Heart left ventricle (tissue), 13 donors: ENCODE measurements at regions not wholly inside any gene's neighbourhood (a gene's known extent, or its start where the extent isn't known, plus 50 kb on each side); places are given as distances from the start of the nearest gene placed in this dataset.

Source experiments
- POLR2A ChIP-seq, 2 donors: fragments of 450-650 bp; IDR thresholded peaks; one replicate each; pipeline ENCODE4 v1.6.1; 2017; ENCODE audit warnings: antibody characterized with exemption in 2 of 2, mild to moderate bottlenecking in 2 of 2, moderate library complexity in 2 of 2
- TF ChIP-seq, protein P1 (sequence below), 12 donors: fragments of 200-600 bp; sonication (generic) in 4 of 12; IDR thresholded peaks; one replicate each; pipeline versions ENCODE4 v1.5.0 to v1.8.0; 2018 to 2022; ENCODE audit warnings: antibody characterized with exemption in 12 of 12, mild to moderate bottlenecking in 5 of 12
- donor health status: ischemic (EF 13 %, LVEDD 7.1; RV severe dilation, severe dysfunction).
- donor health status: DM: no; HTN: yes; CAD: no.
- donor health status: DM: no; HTN: no; CAD: no.
- donor health status: ischemic (EF 25% LVEDD 6.9; RV normal size, moderate dysfunction).
- donor health status: ischemic (EF 25% LVEDD 5.7; RV mildly dilated, moderate dysfunction).
- donor health status: ischemic (EF 35%, LVEDD 5.7; RV mildly dilated, moderate dysfunction).
- donor health status: nonischemic (EF 11% LVEDD 7.7; RV severe dilation, severe dysfunction).
- donor health status: DM: yes; HTN: yes; CAD: no.
- donor health status: PGD.
- donor health status: ischemic (EF 29% LVEDD 5.4; RV normal size, mild dysfunction).
- donor health status: nonischemic (EF 23%, LVEDD 6.1; RV moderate dilation, normal function).

DNA sequence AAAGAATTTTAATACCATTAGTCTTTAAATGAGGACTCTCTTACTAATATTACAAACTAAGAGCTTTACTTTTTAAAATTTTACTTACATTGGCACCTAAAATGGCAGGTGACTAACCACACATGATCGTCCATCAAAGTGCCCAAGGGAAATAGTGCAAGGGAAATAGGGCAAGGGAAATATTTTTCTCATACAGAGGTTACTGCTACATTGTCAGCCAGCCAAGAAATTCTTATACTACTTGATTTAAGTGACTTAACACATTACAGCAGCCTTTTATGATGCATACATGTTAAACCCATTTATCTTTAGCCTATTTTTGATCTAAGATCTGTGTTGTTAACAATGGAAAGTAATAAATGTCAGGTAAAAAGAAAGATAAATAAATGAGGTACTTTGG, 587.2 kb upstream of the PKDCC start:
- TF ChIP-seq, protein P1, sequence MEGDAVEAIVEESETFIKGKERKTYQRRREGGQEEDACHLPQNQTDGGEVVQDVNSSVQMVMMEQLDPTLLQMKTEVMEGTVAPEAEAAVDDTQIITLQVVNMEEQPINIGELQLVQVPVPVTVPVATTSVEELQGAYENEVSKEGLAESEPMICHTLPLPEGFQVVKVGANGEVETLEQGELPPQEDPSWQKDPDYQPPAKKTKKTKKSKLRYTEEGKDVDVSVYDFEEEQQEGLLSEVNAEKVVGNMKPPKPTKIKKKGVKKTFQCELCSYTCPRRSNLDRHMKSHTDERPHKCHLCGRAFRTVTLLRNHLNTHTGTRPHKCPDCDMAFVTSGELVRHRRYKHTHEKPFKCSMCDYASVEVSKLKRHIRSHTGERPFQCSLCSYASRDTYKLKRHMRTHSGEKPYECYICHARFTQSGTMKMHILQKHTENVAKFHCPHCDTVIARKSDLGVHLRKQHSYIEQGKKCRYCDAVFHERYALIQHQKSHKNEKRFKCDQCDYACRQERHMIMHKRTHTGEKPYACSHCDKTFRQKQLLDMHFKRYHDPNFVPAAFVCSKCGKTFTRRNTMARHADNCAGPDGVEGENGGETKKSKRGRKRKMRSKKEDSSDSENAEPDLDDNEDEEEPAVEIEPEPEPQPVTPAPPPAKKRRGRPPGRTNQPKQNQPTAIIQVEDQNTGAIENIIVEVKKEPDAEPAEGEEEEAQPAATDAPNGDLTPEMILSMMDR (IDR thresholded peaks at IDR 0.05) = no peak
- TF ChIP-seq POLR2A (IDR thresholded peaks at IDR 0.05) = no peak
